OCI-LY1 (cell line): ENCODE measurements at regions not wholly inside any gene's neighbourhood (a gene's known extent, or its start where the extent isn't known, plus 50 kb on each side); places are given as distances from the start of the nearest gene placed in this dataset.

Experiments
- H2AFZ ChIP-seq: fragments of 200-600 bp; sonication (generic), shearing (Covaris generic); 2 replicates; pipeline ENCODE4 v1.6.0; 2014; ENCODE audit warnings: antibody characterized with exemption, mild to moderate bottlenecking, low read length
- H3F3A ChIP-seq: fragments of 200-600 bp; sonication (generic), shearing (Covaris generic); 2 replicates; pipeline ENCODE4 v1.6.0; 2014; ENCODE audit warnings: mild to moderate bottlenecking, antibody characterized with exemption, low read length, moderate library complexity; ENCODE audit not compliant: insufficient read depth
- H3K27ac ChIP-seq: fragments of 200-600 bp; sonication (generic); 2 replicates; pipeline ENCODE4 v1.5.1; 2014; ENCODE audit warnings: low read length, mixed run types, mild to moderate bottlenecking, low read depth; ENCODE audit not compliant: poor library complexity, severe bottlenecking
- H3K27me3 ChIP-seq: fragments of 200-600 bp; sonication (generic); 2 replicates; pipeline ENCODE4 v1.6.0; 2014; ENCODE audit warnings: antibody characterized with exemption, mild to moderate bottlenecking, low read length, moderate library complexity; ENCODE audit not compliant: insufficient read depth
- H3K36me3 ChIP-seq: fragments of 200-600 bp; sonication (generic); 2 replicates; pipeline ENCODE4 v1.6.1; 2014; ENCODE audit warnings: mild to moderate bottlenecking, antibody characterized with exemption, low read length, moderate library complexity, mixed read lengths; ENCODE audit not compliant: insufficient read depth
- H3K4me1 ChIP-seq: fragments of 200-600 bp; sonication (generic); 2 replicates; pipeline ENCODE4 v1.5.1; 2014; ENCODE audit warnings: mild to moderate bottlenecking, low read length, moderate library complexity; ENCODE audit not compliant: insufficient read depth, severe bottlenecking
- H3K4me2 ChIP-seq: fragments of 200-600 bp; sonication (generic), shearing (Covaris generic); 2 replicates; pipeline ENCODE4 v1.6.1; 2014; ENCODE audit warnings: low read length
- H3K4me3 ChIP-seq: fragments of 200-600 bp; sonication (generic); 2 replicates; pipeline ENCODE4 v1.5.1; 2014; ENCODE audit warnings: low read length, low read depth, mild to moderate bottlenecking, mixed read lengths; ENCODE audit not compliant: poor library complexity, severe bottlenecking
- H3K79me2 ChIP-seq: fragments of 200-600 bp; shearing (Covaris generic); 2 replicates; pipeline ENCODE4 v1.6.1; 2016; ENCODE audit warnings: mixed run types, low read length, mixed read lengths; ENCODE audit not compliant: insufficient read depth
- H3K9ac ChIP-seq: fragments of 200-600 bp; sonication (generic), shearing (Covaris generic); 2 replicates; pipeline ENCODE4 v1.6.1; 2014; ENCODE audit warnings: mild to moderate bottlenecking, low read length, mixed read lengths
- H3K9me2 ChIP-seq: fragments of 200-600 bp; sonication (generic), shearing (Covaris generic); 2 replicates; pipeline ENCODE4 v1.6.1; 2014; ENCODE audit warnings: low read depth, mild to moderate bottlenecking, low read length, mixed read lengths
- H3K9me3 ChIP-seq: fragments of 200-600 bp; shearing (Covaris generic); 2 replicates; pipeline ENCODE4 v1.6.1; 2014; ENCODE audit warnings: low read length, mixed read lengths
- H4K20me1 ChIP-seq: fragments of 200-600 bp; sonication (generic), shearing (Covaris generic); 2 replicates; pipeline ENCODE4 v1.6.0; 2016; ENCODE audit warnings: mild to moderate bottlenecking, low read length; ENCODE audit not compliant: insufficient read depth
- CTCF ChIP-seq: fragments of 200-600 bp; sonication (generic), shearing (Covaris generic); IDR thresholded peaks from 2 replicates; pipeline ENCODE4 v1.5.1; 2017; ENCODE audit warnings: mild to moderate bottlenecking, antibody characterized with exemption, low read length, moderate library complexity, mixed read lengths
- EZH2 ChIP-seq: fragments of 200-600 bp; sonication (generic), shearing (Covaris generic); IDR thresholded peaks from 2 replicates; pipeline ENCODE4 v1.8.0; 2017; ENCODE audit warnings: borderline replicate concordance, mixed run types, mild to moderate bottlenecking, antibody characterized with exemption, low read length, moderate library complexity, mixed read lengths

- Histone ChIP-seq H3K27me3 (peaks cover 4% of the 10 kb centered on the region; the same call in 1 of the 2 replicates), H3K9me2 (no peaks in the 10 kb centered on the region), H3K9ac (no peak overlapping the region), H3K9me3 (no peaks in the 10 kb centered on the region), H3K4me3 (no peak overlapping the region), H3K79me2 (no peaks in the 10 kb centered on the region), H3K4me2 (no peak overlapping the region), H3F3A (no peaks in the 10 kb centered on the region), H4K20me1 (no peaks in the 10 kb centered on the region), H2AFZ (no peak overlapping the region), H3K36me3 (no peaks in the 10 kb centered on the region), H3K4me1 (no peaks in the 10 kb centered on the region), H3K27ac (no peak overlapping the region)
- TF ChIP-seq CTCF: no peak
- TF ChIP-seq EZH2: no peak
Observed at GRCh38 chr15:77825252-77825542, 192.5 kb upstream of the LINGO1 start.

GRCh38 chr15:77824361-77825251 is 191.9 kb upstream of the LINGO1 start:
- no peak overlapping the region for H3K4me3 ChIP-seq
- no peaks in the 10 kb centered on the region for H3K79me2 ChIP-seq
- H3F3A ChIP-seq: no peaks in the 10 kb centered on the region
- peaks cover 4% of the 10 kb centered on the region; the same call in 1 of the 2 replicates for H3K27me3 ChIP-seq
- no peak overlapping the region for H3K4me2 ChIP-seq
- H3K27ac ChIP-seq: no peak overlapping the region
- H4K20me1 ChIP-seq: no peaks in the 10 kb centered on the region
- H3K9ac ChIP-seq: no peak overlapping the region
- no peaks in the 10 kb centered on the region for H3K4me1 ChIP-seq
- H3K9me2 ChIP-seq: no peaks in the 10 kb centered on the region
- no peaks in the 10 kb centered on the region for H3K9me3 ChIP-seq
- H2AFZ ChIP-seq: no peak overlapping the region
- no peaks in the 10 kb centered on the region for H3K36me3 ChIP-seq
- no peak for TF ChIP-seq CTCF
- TF ChIP-seq EZH2: no peak

GRCh38 chr15:77823736-77824135 is 191.0 kb upstream of the LINGO1 start:
- Histone ChIP-seq H3K9me2 (no peaks in the 10 kb centered on the region), H3K4me3 (no peak overlapping the region), H3K79me2 (no peaks in the 10 kb centered on the region), H3K9ac (no peak overlapping the region), H3K9me3 (no peaks in the 10 kb centered on the region), H3K4me2 (no peak overlapping the region), H3K4me1 (no peaks in the 10 kb centered on the region), H3K27ac (no peak overlapping the region), H3K27me3 (peaks cover 4% of the 10 kb centered on the region; the same call in 1 of the 2 replicates), H3K36me3 (no peaks in the 10 kb centered on the region), H3F3A (no peaks in the 10 kb centered on the region), H4K20me1 (no peaks in the 10 kb centered on the region), H2AFZ (no peak overlapping the region)
- TF ChIP-seq CTCF (no peak), EZH2 (no peak)
